Testis (tissue), 2 donors: ENCODE measurements at regions not wholly inside any gene's neighbourhood (a gene's known extent, or its start where the extent isn't known, plus 50 kb on each side); places are given as distances from the start of the nearest gene placed in this dataset.

Experiments used
- DNase-seq: peaks from one replicate; pipeline ENCODE4 v3.0.0-alpha.2; 2019
- H3K27ac ChIP-seq, 2 donors: fragments of 200-600 bp; sonication (generic); one replicate each; pipeline ENCODE4 v1.5.1; 2019
- H3K27me3 ChIP-seq: fragments of 200-600 bp; sonication (generic); one replicate; pipeline ENCODE4 v1.5.1; 2019
- H3K36me3 ChIP-seq: fragments of 200-600 bp; sonication (generic); one replicate; pipeline ENCODE4 v1.5.1; 2017; ENCODE audit warnings: low read depth; ENCODE audit errors: missing control alignments
- H3K4me1 ChIP-seq: fragments of 200-600 bp; sonication (generic); one replicate; pipeline ENCODE4 v1.5.1; 2019
- H3K4me3 ChIP-seq, 2 donors: fragments of 200-600 bp; sonication (generic); one replicate each; pipeline ENCODE4 v1.5.1; 2017 to 2019
- H3K9me3 ChIP-seq: fragments of 200-600 bp; sonication (generic); one replicate; pipeline ENCODE4 v1.5.1; 2017
- POLR2A ChIP-seq: fragments of 450-650 bp; IDR thresholded peaks from one replicate; pipeline ENCODE4 v1.6.1; 2017; ENCODE audit warnings: antibody characterized with exemption, mild to moderate bottlenecking, moderate library complexity
- WGBS, 2 donors: methylation state at CpG; one replicate each; pipeline ENCODE4 v1.1.5; 2018; 5-methylcytosine and 5-hydroxymethylcytosine counted together
- intact Hi-C: fragments of 100-400 bp; cut with DNase I; formaldehyde crosslinking; loops from one replicate; pipeline ENCODE4 v1.15.1; 2023; ENCODE audit warnings: low total_unique reads
- TF ChIP-seq, protein P1 (sequence below), 3 experiments: fragments of 450-650 bp in 2 of 3; fragments of 200-600 bp in 1 of 3; sonication (generic) in 1 of 3; IDR thresholded peaks; one replicate each; pipeline ENCODE4 v1.5.1; 2016 to 2019; ENCODE audit warnings: antibody characterized with exemption in 3 of 3, mild to moderate bottlenecking in 2 of 3, moderate library complexity in 1 of 3

DNA sequence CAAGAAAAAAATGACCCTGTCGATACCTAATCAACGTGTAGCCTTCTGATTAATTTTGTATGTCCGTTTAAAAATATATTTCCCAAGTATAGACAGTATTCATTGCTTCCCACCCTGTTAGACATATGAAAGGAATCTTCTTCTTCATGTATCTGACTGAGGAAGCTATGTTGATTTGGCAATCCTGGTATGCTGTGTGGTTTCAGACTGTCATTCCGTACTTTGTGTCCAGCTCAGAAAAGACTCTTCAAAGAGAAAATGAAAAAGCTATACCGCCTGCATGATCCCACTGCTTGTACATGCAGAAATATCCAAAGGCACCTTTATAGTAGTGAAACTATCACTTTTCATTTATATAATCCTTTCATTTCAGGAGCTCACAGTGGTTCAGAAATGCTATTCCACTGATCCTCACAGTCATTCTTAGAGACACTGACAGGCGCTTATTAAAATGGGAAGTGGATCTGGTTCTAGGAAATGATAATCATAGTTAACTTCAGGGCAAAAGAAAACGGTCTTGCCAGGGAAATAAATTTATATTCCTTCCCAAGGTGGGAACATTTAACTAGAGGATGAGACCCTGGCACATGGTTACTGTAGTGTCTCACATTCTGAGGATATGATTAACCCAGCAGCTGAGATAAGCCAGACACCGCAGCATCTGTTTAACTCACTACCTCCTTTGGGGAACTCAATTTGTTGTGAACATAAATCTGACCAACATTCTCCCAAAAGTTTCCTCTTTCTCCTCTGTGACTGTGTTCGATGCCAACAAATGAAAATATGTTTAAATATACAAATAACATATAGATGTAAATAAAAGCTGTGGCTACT, 599.2 kb upstream of the LUZP2 start:
- intact Hi-C loops = no loop called here

DNA sequence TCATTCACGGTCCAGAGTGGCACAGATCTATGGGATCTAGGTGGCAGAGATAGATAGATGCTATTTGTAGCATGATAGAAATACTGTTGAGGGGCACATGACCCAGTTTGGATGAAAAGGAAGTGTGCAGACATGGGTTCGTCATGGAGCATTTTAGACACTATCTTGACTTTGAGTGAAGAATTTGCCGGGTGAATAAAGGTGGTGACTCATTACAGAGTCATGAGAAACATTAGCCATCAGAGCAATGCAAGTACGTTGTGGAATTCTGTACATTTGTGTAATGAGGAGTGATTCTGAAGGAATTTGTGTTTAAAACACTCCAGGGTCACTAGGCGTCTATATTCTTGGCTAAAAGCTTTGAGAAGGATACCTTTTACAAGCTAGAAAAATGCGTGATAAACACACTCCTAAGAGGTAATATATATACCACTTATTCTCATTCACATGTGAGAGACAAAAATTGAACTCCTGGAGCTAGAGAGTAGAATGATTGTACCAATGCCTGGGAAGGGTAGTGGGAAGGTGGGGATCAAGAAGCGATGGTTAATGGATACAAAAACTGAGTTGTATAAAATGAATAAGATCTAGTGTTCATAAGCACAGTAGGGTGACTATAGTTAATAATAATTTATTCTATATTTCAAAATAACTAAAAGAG, 593.7 kb upstream of the LUZP2 start:
- H3K27ac ChIP-seq = no peak overlapping the region
- H3K4me1 ChIP-seq = no peaks in the 10 kb centered on the region
- no peak for TF ChIP-seq POLR2A
- TF ChIP-seq, protein P1, sequence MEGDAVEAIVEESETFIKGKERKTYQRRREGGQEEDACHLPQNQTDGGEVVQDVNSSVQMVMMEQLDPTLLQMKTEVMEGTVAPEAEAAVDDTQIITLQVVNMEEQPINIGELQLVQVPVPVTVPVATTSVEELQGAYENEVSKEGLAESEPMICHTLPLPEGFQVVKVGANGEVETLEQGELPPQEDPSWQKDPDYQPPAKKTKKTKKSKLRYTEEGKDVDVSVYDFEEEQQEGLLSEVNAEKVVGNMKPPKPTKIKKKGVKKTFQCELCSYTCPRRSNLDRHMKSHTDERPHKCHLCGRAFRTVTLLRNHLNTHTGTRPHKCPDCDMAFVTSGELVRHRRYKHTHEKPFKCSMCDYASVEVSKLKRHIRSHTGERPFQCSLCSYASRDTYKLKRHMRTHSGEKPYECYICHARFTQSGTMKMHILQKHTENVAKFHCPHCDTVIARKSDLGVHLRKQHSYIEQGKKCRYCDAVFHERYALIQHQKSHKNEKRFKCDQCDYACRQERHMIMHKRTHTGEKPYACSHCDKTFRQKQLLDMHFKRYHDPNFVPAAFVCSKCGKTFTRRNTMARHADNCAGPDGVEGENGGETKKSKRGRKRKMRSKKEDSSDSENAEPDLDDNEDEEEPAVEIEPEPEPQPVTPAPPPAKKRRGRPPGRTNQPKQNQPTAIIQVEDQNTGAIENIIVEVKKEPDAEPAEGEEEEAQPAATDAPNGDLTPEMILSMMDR (IDR thresholded peaks at IDR 0.05) = no peak
- WGBS, 2 donors = 78 to 79% methylated on average over 7 of the region's 7 CpGs
- no peaks in the 10 kb centered on the region for H3K27me3 ChIP-seq
- intact Hi-C loops = no loop called here
- DNase-seq = no peak
- H3K36me3 ChIP-seq = no peaks in the 10 kb centered on the region
- no peak overlapping the region for H3K4me3 ChIP-seq
- no peaks in the 10 kb centered on the region for H3K9me3 ChIP-seq

More for the DNA sequence above, 599.2 kb upstream of the LUZP2 start:
- Histone ChIP-seq H3K27me3 (no peaks in the 10 kb centered on the region), H3K4me1 (no peaks in the 10 kb centered on the region), H3K9me3 (no peaks in the 10 kb centered on the region), H3K36me3 (no peaks in the 10 kb centered on the region), H3K27ac (no peak overlapping the region), H3K4me3 (no peak overlapping the region)
- WGBS, 2 donors = 62 to 73% methylated on average over 9 of the region's 9 CpGs
- TF ChIP-seq, protein P1 (IDR thresholded peaks at IDR 0.05) = no peak
- TF ChIP-seq POLR2A = no peak
- no peak for DNase-seq

DNA sequence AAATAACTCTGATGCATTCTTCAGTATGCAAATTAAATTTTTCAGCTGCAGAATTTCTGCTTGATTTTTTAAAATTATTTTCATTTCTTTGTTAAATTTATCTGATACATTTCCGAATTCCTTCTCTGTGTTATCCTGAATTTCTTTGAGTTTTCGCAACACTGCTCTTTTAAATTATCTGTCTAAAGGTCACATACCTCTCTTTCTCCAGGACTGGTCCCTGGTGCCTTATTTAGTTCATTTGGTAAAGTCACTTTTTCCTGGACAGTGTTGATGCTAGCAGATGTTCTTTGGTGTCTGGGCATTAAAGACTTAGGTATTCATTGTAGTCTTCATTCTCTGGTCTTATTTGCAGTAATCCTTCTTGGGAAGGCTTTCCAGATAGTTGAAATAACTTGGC, 577.4 kb upstream of the LUZP2 start:
- intact Hi-C loops = no loop called here
- no peaks in the 10 kb centered on the region for H3K9me3 ChIP-seq
- no peaks in the 10 kb centered on the region for H3K36me3 ChIP-seq
- H3K4me3 ChIP-seq = no peak overlapping the region
- no peaks in the 10 kb centered on the region for H3K4me1 ChIP-seq
- H3K27me3 ChIP-seq = no peaks in the 10 kb centered on the region
- WGBS, 2 donors = 67 to 69% methylated on average over 2 of the region's 2 CpGs
- DNase-seq = no peak
- no peak overlapping the region for H3K27ac ChIP-seq
- TF ChIP-seq POLR2A = no peak
- TF ChIP-seq, protein P1 (IDR thresholded peaks at IDR 0.05) = no peak

DNA sequence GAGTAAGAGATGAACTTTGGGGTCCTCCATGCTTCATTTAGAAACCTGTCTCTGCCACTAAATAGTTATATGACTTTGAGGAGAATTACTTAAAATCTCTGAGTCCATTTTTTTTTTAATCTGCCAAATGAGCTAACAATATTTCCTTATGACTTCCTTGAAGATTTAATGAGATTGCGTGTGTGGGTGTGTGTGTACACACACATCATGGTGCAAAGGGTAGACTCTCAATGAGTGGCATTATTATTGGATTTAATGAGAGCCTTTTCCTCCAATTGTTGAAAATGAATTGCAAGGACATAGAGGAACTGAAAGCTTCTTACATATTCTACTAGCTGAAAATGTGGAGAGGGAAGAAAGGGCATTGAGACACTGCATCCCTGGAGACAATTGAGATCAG, 573.5 kb upstream of the LUZP2 start:
- TF ChIP-seq, protein P1 (IDR thresholded peaks at IDR 0.05) = no peak
- no peak for TF ChIP-seq POLR2A
- H3K4me3 ChIP-seq = no peak overlapping the region
- no peak for DNase-seq
- H3K27me3 ChIP-seq = no peaks in the 10 kb centered on the region
- no peaks in the 10 kb centered on the region for H3K4me1 ChIP-seq
- intact Hi-C loops = no loop called here
- H3K36me3 ChIP-seq = no peaks in the 10 kb centered on the region
- H3K27ac ChIP-seq = no peak overlapping the region
- H3K9me3 ChIP-seq = no peaks in the 10 kb centered on the region
- 68 to 88% methylated on average over 1 of the region's 1 CpG for WGBS, 2 donors
